IMR-90 (cell line): ENCODE measurements at regions not wholly inside any gene's neighbourhood (a gene's known extent, or its start where the extent isn't known, plus 50 kb on each side); places are given as distances from the start of the nearest gene placed in this dataset.

Source experiments
- ATAC-seq: fragments of 200-7000 bp; cut with Tn5 transposase; 2 replicates; pipeline ENCODE4 v1.9.1; 2020; ENCODE audit warnings: low read depth, mild to moderate bottlenecking, moderate library complexity
- BruUV-seq: library from RNA; stranded (reverse); fragments of 400-500 nt; replicated peaks from 2 replicates; lab custom pipeline; 2021; lab: Mats Ljungman, UMichigan
- CTCF ChIA-PET: fragments of 300-600 bp; formaldehyde crosslinking; extraction: SDS; loops from one replicate; lab custom pipeline; 2021; ENCODE audit warnings: antibody characterized with exemption; lab: Yijun Ruan, JAX
- POLR2A ChIA-PET: fragments of 300-600 bp; sonication (Branson Sonifier 250); formaldehyde crosslinking; loops from one replicate; lab custom pipeline; 2022; ENCODE audit warnings: antibody characterized with exemption; ENCODE audit not compliant: unreplicated experiment; lab: Charles Lee
- DNase-seq: peaks from one replicate; pipeline ENCODE4 v3.0.0; 2013
- H2AFZ ChIP-seq: replicated peaks from 2 replicates; pipeline ENCODE3; 2013; ENCODE audit warnings: low read length, mild to moderate bottlenecking; ENCODE audit not compliant: poor library complexity
- H2AK5ac ChIP-seq: 2 replicates; pipeline ENCODE4 v1.6.1; 2013; ENCODE audit warnings: low read depth, low read length, inconsistent platforms
- H2AK9ac ChIP-seq: replicated peaks from 2 replicates; pipeline ENCODE3; 2013; ENCODE audit warnings: mild to moderate bottlenecking, low read depth, low read length, moderate library complexity; ENCODE audit not compliant: poor library complexity
- H2BK120ac ChIP-seq: 2 replicates; pipeline ENCODE4 v1.6.1; 2013; ENCODE audit warnings: low read depth, low read length, inconsistent platforms
- H2BK15ac ChIP-seq: 3 replicates; pipeline ENCODE4 v1.6.1; 2013; ENCODE audit warnings: low read depth, low read length, inconsistent platforms
- H2BK20ac ChIP-seq: 2 replicates; pipeline ENCODE4 v1.6.1; 2013; ENCODE audit warnings: low read depth, mild to moderate bottlenecking, inconsistent platforms, low read length, moderate library complexity
- H2BK5ac ChIP-seq: 2 replicates; pipeline ENCODE4 v1.6.1; 2013; ENCODE audit warnings: mild to moderate bottlenecking, low read depth, low read length, inconsistent platforms; ENCODE audit not compliant: poor library complexity, severe bottlenecking
- H3K14ac ChIP-seq: replicated peaks from 2 replicates; pipeline ENCODE4 v1.6.1; 2013; ENCODE audit warnings: low read depth, low read length, inconsistent platforms
- H3K18ac ChIP-seq: 2 replicates; pipeline ENCODE4 v1.6.1; 2013; ENCODE audit warnings: low read depth, low read length, control low read depth
- H3K23ac ChIP-seq: 2 replicates; pipeline ENCODE4 v1.6.1; 2013; ENCODE audit warnings: low read depth, low read length, inconsistent platforms
- H3K27ac ChIP-seq: 2 replicates; pipeline ENCODE4 v1.5.1; 2013; ENCODE audit warnings: mild to moderate bottlenecking, control low read depth, low read length; ENCODE audit not compliant: insufficient read depth
- H3K27me3 ChIP-seq: 2 replicates; pipeline ENCODE4 v1.6.1; 2013; ENCODE audit warnings: low read length; ENCODE audit not compliant: control insufficient read depth, insufficient read depth
- H3K36me3 ChIP-seq: 2 replicates; pipeline ENCODE4 v1.6.1; 2013; ENCODE audit warnings: low read length, mixed read lengths; ENCODE audit not compliant: control insufficient read depth, insufficient read depth
- H3K4ac ChIP-seq: 2 replicates; pipeline ENCODE4 v1.6.1; 2013; ENCODE audit warnings: low read depth, low read length, inconsistent platforms
- H3K4me1 ChIP-seq: 2 replicates; pipeline ENCODE4 v1.6.1; 2013; ENCODE audit warnings: low read length, mixed read lengths; ENCODE audit not compliant: control insufficient read depth, insufficient read depth
- H3K4me2 ChIP-seq: 2 replicates; pipeline ENCODE4 v1.6.1; 2013; ENCODE audit warnings: low read depth, mild to moderate bottlenecking, control low read depth, low read length, moderate library complexity
- H3K4me3 ChIP-seq: 2 replicates; pipeline ENCODE4 v1.5.1; 2013; ENCODE audit warnings: low read depth, mild to moderate bottlenecking, control low read depth, low read length, moderate library complexity; ENCODE audit not compliant: insufficient read depth
- H3K56ac ChIP-seq: 2 replicates; pipeline ENCODE4 v1.6.1; 2013; ENCODE audit warnings: low read length, inconsistent platforms; ENCODE audit not compliant: insufficient read depth; ENCODE audit errors: extremely low read depth
- H3K79me1 ChIP-seq, 2 experiments: 2 replicates each; pipeline ENCODE4 v1.6.1; 2013; ENCODE audit warnings: low read length in 2 of 2, inconsistent platforms in 1 of 2, low read depth in 1 of 2
- H3K9ac ChIP-seq: 2 replicates; pipeline ENCODE4 v1.6.1; 2013; ENCODE audit warnings: low read depth, low read length, control low read depth
- H3K9me1 ChIP-seq: 2 replicates; pipeline ENCODE4 v1.6.1; 2013; ENCODE audit warnings: low read length, inconsistent platforms; ENCODE audit not compliant: insufficient read depth
- H3K9me3 ChIP-seq: 2 replicates; pipeline ENCODE4 v1.6.1; 2013; ENCODE audit warnings: low read length; ENCODE audit not compliant: control insufficient read depth, insufficient read depth
- H4K20me1 ChIP-seq: 2 replicates; pipeline ENCODE4 v1.6.1; 2013; ENCODE audit warnings: low read length, inconsistent platforms; ENCODE audit not compliant: insufficient read depth
- H4K5ac ChIP-seq: 2 replicates; pipeline ENCODE4 v1.6.1; 2013; ENCODE audit warnings: mild to moderate bottlenecking, low read depth, low read length, control low read depth
- H4K8ac ChIP-seq, 2 experiments: 2 replicates each; pipeline ENCODE4 v1.6.1; 2013; ENCODE audit warnings: low read depth in 2 of 2, low read length in 2 of 2, control low read depth in 1 of 2, inconsistent platforms in 1 of 2
- H4K91ac ChIP-seq: 2 replicates; pipeline ENCODE4 v1.6.1; 2013; ENCODE audit warnings: low read depth, low read length, inconsistent platforms; ENCODE audit not compliant: insufficient read depth
- CEBPB ChIP-seq: IDR thresholded peaks from 2 replicates; pipeline ENCODE4 v1.6.1; 2012; ENCODE audit warnings: low read depth, low read length, improper control_type of control experiment
- CHD1 ChIP-seq: IDR thresholded peaks from 2 replicates; pipeline ENCODE4 v1.6.1; 2012; ENCODE audit warnings: low read depth, low read length, improper control_type of control experiment
- RFX5 ChIP-seq: IDR thresholded peaks from 2 replicates; pipeline ENCODE4 v1.8.0; 2012; ENCODE audit warnings: low read depth, mild to moderate bottlenecking, low read length, moderate library complexity
- SMC3 ChIP-seq: fragments of 150-350 bp; IDR thresholded peaks from 2 replicates; pipeline ENCODE4 v1.6.1; 2016; ENCODE audit warnings: low read depth, mild to moderate bottlenecking, antibody characterized with exemption, low read length, moderate library complexity
- WGBS, 2 experiments: methylation state at CpG; one replicate each; pipeline versions ENCODE4 v1.1.5 to v1.1.7; 2013; ENCODE audit warnings: missing lambda C conversion rate in 2 of 2; ENCODE audit not compliant: insufficient read length in 1 of 2; ENCODE audit errors: extremely low coverage in 2 of 2; 5-methylcytosine and 5-hydroxymethylcytosine counted together
- dilution Hi-C: fragments of 300-500 bp; cut with HindIII; formaldehyde crosslinking; loops from one replicate; pipeline ENCODE4 v1.14.3; 2018; ENCODE audit warnings: low sequenced_read_pairs; ENCODE audit not compliant: unreplicated experiment
- in situ Hi-C: fragments of 300-500 bp; cut with MboI; formaldehyde crosslinking; loops from 3 replicates; pipeline ENCODE4 v1.14.3; 2019; ENCODE audit warnings: low sequenced_read_pairs, inconsistent platforms, mixed read lengths
- intact Hi-C: fragments of 100-400 bp; cut with micrococcal nuclease; formaldehyde crosslinking; loops from 2 replicates; pipeline ENCODE4 v1.10.0; 2022
- TF ChIP-seq, protein P1 (sequence below): conservative IDR thresholded peaks from 2 replicates; pipeline ENCODE4 v1.5.1; 2012; ENCODE audit warnings: mild to moderate bottlenecking, low read depth, low read length, improper control_type of control experiment

DNA sequence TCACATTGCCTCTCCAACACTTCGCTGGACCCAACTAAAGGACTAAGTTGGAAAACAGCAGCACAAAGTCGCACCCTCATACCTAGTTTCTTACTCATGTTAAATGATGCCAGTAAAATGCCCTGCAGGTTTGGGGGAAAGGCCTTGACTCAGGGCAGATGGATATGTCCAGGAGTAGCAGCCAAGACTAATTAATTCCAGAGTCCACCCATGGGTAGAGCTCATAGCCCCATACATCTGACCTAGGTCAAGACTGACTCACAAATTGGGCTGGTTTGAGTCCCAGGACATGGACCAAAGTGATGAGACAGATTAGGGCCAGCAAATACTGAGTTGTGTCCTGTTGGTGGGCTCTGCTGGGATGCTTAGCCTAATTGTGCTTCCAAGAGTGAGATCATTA lies 224.0 kb upstream of the BTG1 start:
- Histone ChIP-seq H3K79me1 (no peaks in the 10 kb centered on the region), H3K23ac (no peak overlapping the region), H3K9ac (no peak overlapping the region), H2AK5ac (no peak overlapping the region), H3K9me1 (no peaks in the 10 kb centered on the region), H2AFZ (no peak overlapping the region), H2AK9ac (no peak overlapping the region), H3K14ac (no peak overlapping the region), H3K27ac (no peak overlapping the region), H3K9me3 (no peaks in the 10 kb centered on the region), H4K5ac (no peak overlapping the region), H2BK15ac (no peak overlapping the region), H4K8ac (no peak overlapping the region), H3K4me2 (no peak overlapping the region), H3K27me3 (peaks cover 1% of the 10 kb centered on the region), H3K4me3 (no peak overlapping the region), H4K20me1 (no peaks in the 10 kb centered on the region), H3K56ac (no peak overlapping the region), H2BK120ac (no peak overlapping the region), H3K36me3 (no peaks in the 10 kb centered on the region), H3K18ac (no peak overlapping the region), H2BK20ac (no peak overlapping the region), H2BK5ac (no peak overlapping the region), H3K4me1 (no peaks in the 10 kb centered on the region), H4K91ac (no peak overlapping the region), H3K4ac (no peak overlapping the region)
- dilution Hi-C loops = no loop called here
- intact Hi-C loops = no loop called here
- no peak for ATAC-seq
- POLR2A ChIA-PET = interaction anchor here (0.6 kb wide), 1 partner anchor 221 kb away, joined by 3 read pairs; no protein-coding TSS in a partner anchor
- BruUV-seq = no TSS peak
- TF ChIP-seq RFX5 = no peak
- no peak for TF ChIP-seq CEBPB
- TF ChIP-seq, protein P1, sequence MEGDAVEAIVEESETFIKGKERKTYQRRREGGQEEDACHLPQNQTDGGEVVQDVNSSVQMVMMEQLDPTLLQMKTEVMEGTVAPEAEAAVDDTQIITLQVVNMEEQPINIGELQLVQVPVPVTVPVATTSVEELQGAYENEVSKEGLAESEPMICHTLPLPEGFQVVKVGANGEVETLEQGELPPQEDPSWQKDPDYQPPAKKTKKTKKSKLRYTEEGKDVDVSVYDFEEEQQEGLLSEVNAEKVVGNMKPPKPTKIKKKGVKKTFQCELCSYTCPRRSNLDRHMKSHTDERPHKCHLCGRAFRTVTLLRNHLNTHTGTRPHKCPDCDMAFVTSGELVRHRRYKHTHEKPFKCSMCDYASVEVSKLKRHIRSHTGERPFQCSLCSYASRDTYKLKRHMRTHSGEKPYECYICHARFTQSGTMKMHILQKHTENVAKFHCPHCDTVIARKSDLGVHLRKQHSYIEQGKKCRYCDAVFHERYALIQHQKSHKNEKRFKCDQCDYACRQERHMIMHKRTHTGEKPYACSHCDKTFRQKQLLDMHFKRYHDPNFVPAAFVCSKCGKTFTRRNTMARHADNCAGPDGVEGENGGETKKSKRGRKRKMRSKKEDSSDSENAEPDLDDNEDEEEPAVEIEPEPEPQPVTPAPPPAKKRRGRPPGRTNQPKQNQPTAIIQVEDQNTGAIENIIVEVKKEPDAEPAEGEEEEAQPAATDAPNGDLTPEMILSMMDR = no peak
- TF ChIP-seq SMC3 = no peak
- TF ChIP-seq CHD1 = no peak
- CTCF ChIA-PET = interaction anchor here (0.6 kb wide), 1 partner anchor 45 kb away, joined by 3 read pairs; no protein-coding TSS in a partner anchor
- no CpG with 5 or more reads among the region's 2 CpGs for WGBS, 2 experiments
- DNase-seq = no peak
- in situ Hi-C loops = no loop called here
